CD4-positive, CD25-positive, alpha-beta regulatory T cell (primary cell): ENCODE measurements at regions not wholly inside any gene's neighbourhood (a gene's known extent, or its start where the extent isn't known, plus 50 kb on each side); places are given as distances from the start of the nearest gene placed in this dataset.
"Not testable (repeated sequence)": the region's sequence is repeated elsewhere in the genome, so short reads cannot be mapped to it uniquely, and the experiment has no call there.

Experiments
- ATAC-seq, 2 donors: fragments of 150-1000 bp; cut with Tn5 transposase; one replicate each; pipeline ENCODE4 v1.10.0; 2021; ENCODE audit warnings: low read depth in 2 of 2, moderate number of reproducible peaks in 2 of 2, moderate library complexity in 1 of 2
- DNase-seq, 3 donors: peaks; one replicate each; pipeline versions ENCODE4 v3.0.0 to v3.0.0-alpha.2; 2012 to 2022; ENCODE audit warnings: mixed read lengths in 1 of 3
- H3K27ac ChIP-seq: one replicate; pipeline ENCODE4 v1.7.0; 2013; ENCODE audit warnings: mild to moderate bottlenecking, low read length; ENCODE audit not compliant: insufficient read depth, poor library complexity, severe bottlenecking
- H3K27me3 ChIP-seq: one replicate; pipeline ENCODE4 v1.7.0; 2013; ENCODE audit warnings: low read length; ENCODE audit not compliant: control insufficient read depth, insufficient read depth
- H3K36me3 ChIP-seq: one replicate; pipeline ENCODE4 v1.7.0; 2013; ENCODE audit warnings: mild to moderate bottlenecking, low read length, moderate library complexity; ENCODE audit not compliant: control insufficient read depth, insufficient read depth
- H3K4me1 ChIP-seq: 2 replicates; pipeline ENCODE4 v1.7.0; 2013; ENCODE audit warnings: mild to moderate bottlenecking, low read length; ENCODE audit not compliant: insufficient read depth, control insufficient read depth, poor library complexity, severe bottlenecking
- H3K4me3 ChIP-seq: one replicate; pipeline ENCODE4 v1.7.0; 2013; ENCODE audit warnings: low read depth, mild to moderate bottlenecking, low read length, moderate library complexity
- H3K9me3 ChIP-seq, 2 experiments: 1 replicate in 1 of 2; 2 replicates in 1 of 2; pipeline ENCODE4 v1.7.0; 2013; ENCODE audit warnings: low read length in 2 of 2, mild to moderate bottlenecking in 1 of 2, moderate library complexity in 1 of 2; ENCODE audit not compliant: control insufficient read depth in 2 of 2
- H3K27ac Mint-ChIP-seq, 3 donors: one replicate each; pipeline ENCODE4 v1.8.0; 2020 to 2022; ENCODE audit warnings: mild to moderate bottlenecking in 3 of 3, mixed read lengths in 3 of 3, moderate library complexity in 2 of 3
- H3K27me3 Mint-ChIP-seq: one replicate; pipeline ENCODE4 v1.8.0; 2022; ENCODE audit warnings: mild to moderate bottlenecking, mixed read lengths
- H3K36me3 Mint-ChIP-seq: one replicate; pipeline ENCODE4 v1.8.0; 2020; ENCODE audit warnings: mixed read lengths
- H3K4me1 Mint-ChIP-seq, 4 donors: one replicate each; pipeline ENCODE4 v1.8.0; 2020 to 2022; ENCODE audit warnings: mixed read lengths in 4 of 4, mild to moderate bottlenecking in 1 of 4
- H3K4me3 Mint-ChIP-seq, 4 donors: one replicate each; pipeline ENCODE4 v1.8.0; 2020 to 2022; ENCODE audit warnings: mild to moderate bottlenecking in 4 of 4, mixed read lengths in 4 of 4, moderate library complexity in 3 of 4
- H3K9me3 Mint-ChIP-seq, 7 donors: one replicate each; pipeline ENCODE4 v1.8.0; 2020 to 2022; ENCODE audit warnings: mixed read lengths in 7 of 7, mild to moderate bottlenecking in 3 of 7, moderate library complexity in 2 of 7

DNA sequence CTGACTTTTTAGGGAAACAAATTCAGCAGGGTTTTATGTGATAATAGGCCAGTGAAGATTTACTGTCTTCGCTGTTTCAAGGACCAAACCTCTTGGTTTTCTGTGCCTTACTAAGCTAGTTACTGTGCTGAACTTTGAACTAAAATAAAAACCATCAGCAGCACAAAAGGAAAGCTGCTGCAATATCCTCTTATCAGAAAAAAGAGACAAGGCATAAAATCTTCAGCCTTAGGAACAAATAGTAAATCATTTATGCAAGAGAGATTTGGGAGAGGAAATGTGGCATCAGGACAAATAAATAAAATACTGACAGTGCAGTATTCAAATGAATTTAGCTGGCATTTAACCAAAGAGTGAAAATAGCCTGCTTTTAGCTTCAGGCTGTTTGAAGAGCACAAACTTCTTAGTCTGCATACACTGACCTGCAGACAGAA, 64.1 kb upstream of the EHBP1 start:
- H3K36me3 Mint-ChIP-seq = no peaks in the 10 kb centered on the region
- peaks cover 0 to 16% (median 6%) of the 10 kb centered on the region in 7 donors for H3K9me3 Mint-ChIP-seq
- H3K27ac ChIP-seq = no peak overlapping the region
- H3K4me3 ChIP-seq = no peak overlapping the region
- H3K9me3 ChIP-seq = no peaks in the 10 kb centered on the region
- no peak for ATAC-seq
- no peak overlapping the region for H3K4me3 Mint-ChIP-seq
- DNase-seq = no peak
- no peaks in the 10 kb centered on the region for H3K36me3 ChIP-seq
- no peaks in the 10 kb centered on the region for H3K4me1 Mint-ChIP-seq
- no peak overlapping the region for H3K27ac Mint-ChIP-seq
- no peaks in the 10 kb centered on the region for H3K27me3 Mint-ChIP-seq
- H3K27me3 ChIP-seq = peaks cover 3% of the 10 kb centered on the region
- no peaks in the 10 kb centered on the region for H3K4me1 ChIP-seq

DNA sequence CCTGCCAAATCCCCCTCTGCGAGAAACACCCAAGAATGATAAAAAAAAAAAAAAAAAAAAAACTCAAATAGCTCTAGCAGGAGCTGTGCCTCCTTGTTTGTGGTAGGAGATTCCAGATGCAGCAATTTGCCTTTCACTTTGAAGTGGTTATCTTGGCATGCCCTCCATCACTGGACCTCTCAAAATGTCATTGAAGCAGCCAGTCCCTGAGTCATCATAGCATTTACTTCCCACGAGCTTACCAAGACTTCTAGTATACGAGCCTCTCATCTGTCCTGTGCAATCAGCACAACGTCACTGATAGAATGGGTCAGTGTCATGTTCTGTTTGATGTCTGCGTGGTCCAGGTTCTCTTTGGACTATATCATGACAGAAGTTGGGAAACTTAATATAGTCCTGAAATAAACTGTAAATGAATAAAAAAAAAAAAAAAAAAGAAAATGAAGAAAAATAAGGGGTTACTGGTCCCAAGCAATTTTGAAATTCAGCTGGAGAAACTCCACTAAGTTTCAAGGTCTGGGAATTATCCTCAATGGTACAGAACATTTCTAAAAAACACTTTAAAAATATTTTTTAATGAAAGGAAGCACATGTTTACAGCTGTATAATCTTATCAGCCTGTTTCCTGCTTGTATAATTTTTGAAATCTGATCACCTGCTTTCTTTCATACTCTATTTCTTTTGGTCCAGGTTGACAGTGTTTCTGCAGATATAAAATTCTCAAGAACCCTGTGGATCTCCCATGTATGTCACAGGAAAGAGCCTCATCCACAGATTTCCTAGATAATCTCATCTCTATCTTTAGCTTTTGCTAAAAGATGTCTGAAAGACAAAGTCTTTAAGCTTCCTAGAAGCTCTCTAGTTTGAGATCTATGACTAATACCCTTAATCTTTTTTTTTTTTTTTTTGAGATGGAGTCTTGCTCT, 74.1 kb upstream of the EHBP1 start:
- H3K27ac ChIP-seq = no peak overlapping the region
- H3K27me3 ChIP-seq = no peaks in the 10 kb centered on the region
- H3K36me3 Mint-ChIP-seq = no peaks in the 10 kb centered on the region
- no peaks in the 10 kb centered on the region for H3K9me3 ChIP-seq
- H3K27me3 Mint-ChIP-seq = no peaks in the 10 kb centered on the region
- no peaks in the 10 kb centered on the region for H3K4me1 ChIP-seq
- H3K36me3 ChIP-seq = no peaks in the 10 kb centered on the region
- H3K4me3 Mint-ChIP-seq = no peak overlapping the region
- ATAC-seq (no peak), DNase-seq (no peak)
- no peak overlapping the region for H3K27ac Mint-ChIP-seq
- no peaks in the 10 kb centered on the region for H3K4me1 Mint-ChIP-seq
- peaks cover 0 to 7% (median 4%) of the 10 kb centered on the region in 7 donors for H3K9me3 Mint-ChIP-seq
- H3K4me3 ChIP-seq = no peak overlapping the region

DNA sequence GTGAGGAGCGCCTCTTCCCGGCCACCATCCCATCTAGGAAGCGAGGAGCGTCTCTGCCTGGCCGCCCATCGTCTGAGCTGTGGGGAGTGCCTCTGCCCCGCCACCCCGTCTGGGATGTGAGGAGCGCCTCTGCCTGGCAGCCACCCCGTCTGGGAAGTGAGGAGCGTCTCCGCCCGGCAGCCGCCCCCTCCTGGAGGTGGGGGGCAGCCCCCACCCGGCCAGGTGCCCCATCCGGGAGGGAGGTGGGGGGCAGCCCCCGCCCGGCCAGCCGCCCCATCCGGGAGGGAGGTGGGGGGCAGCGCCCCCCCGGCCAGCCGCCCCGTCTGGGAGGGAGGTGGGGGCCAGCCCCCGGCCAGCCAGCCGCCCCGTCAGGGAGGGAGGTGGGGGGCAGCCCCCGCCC, 75.3 kb upstream of the EHBP1 start:
- not testable (repeated sequence) for H3K9me3 Mint-ChIP-seq, H3K4me3 ChIP-seq, H3K27ac ChIP-seq, H3K4me1 Mint-ChIP-seq, H3K4me3 Mint-ChIP-seq, H3K36me3 ChIP-seq, H3K27me3 ChIP-seq, DNase-seq, H3K27ac Mint-ChIP-seq, ATAC-seq, H3K27me3 Mint-ChIP-seq, H3K4me1 ChIP-seq, H3K9me3 ChIP-seq, H3K36me3 Mint-ChIP-seq

GRCh38 chr2:62629310-62629709, 76.2 kb upstream of the EHBP1 start:
- H3K4me3 Mint-ChIP-seq, H3K4me3 ChIP-seq, H3K27me3 ChIP-seq, DNase-seq, H3K36me3 ChIP-seq, H3K27me3 Mint-ChIP-seq, H3K27ac Mint-ChIP-seq, H3K27ac ChIP-seq, H3K36me3 Mint-ChIP-seq, H3K9me3 Mint-ChIP-seq, H3K4me1 ChIP-seq, ATAC-seq, H3K9me3 ChIP-seq, H3K4me1 Mint-ChIP-seq: not testable (repeated sequence)

DNA sequence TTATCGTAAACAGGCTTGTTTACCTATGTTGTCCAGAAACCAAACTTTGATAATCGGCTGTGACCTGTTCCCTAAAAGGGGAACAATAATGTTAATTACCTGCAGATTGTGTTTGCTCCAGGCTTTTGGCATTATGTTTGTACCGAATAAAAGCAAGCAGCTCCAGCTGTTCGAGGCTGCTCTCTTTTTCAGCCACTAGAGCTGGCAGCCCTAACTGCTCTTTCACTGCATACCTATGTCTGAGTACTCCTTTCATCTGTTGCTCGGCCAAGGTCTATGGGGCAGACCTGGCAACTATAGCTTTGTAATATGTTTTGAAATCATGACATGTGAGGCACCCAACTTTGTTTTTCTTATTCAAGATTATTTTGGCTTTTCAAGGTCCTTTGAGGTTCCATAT, 77.8 kb upstream of the EHBP1 start:
- Mint-ChIP-seq H3K27ac (no peak overlapping the region), H3K27me3 (peaks cover 12% of the 10 kb centered on the region), H3K4me1 (no peaks in the 10 kb centered on the region), H3K4me3 (no peak overlapping the region), H3K36me3 (no peaks in the 10 kb centered on the region), H3K9me3 (peaks cover 0 to 5% (median 0%) of the 10 kb centered on the region in 7 donors)
- Histone ChIP-seq H3K27ac (no peak overlapping the region), H3K9me3 (no peaks in the 10 kb centered on the region), H3K27me3 (no peaks in the 10 kb centered on the region), H3K36me3 (no peaks in the 10 kb centered on the region), H3K4me3 (no peak overlapping the region), H3K4me1 (no peaks in the 10 kb centered on the region)
- DNase-seq (no peak), ATAC-seq (no peak)

- no peak overlapping the region for H3K27ac ChIP-seq
- H3K27me3 ChIP-seq = no peaks in the 10 kb centered on the region
- Mint-ChIP-seq H3K27me3 (peaks cover 17% of the 10 kb centered on the region), H3K27ac (no peak overlapping the region), H3K4me1 (no peaks in the 10 kb centered on the region), H3K4me3 (no peak overlapping the region), H3K9me3 (peaks cover 0 to 8% (median 1%) of the 10 kb centered on the region in 7 donors), H3K36me3 (no peaks in the 10 kb centered on the region)
- ATAC-seq = no peak
- no peaks in the 10 kb centered on the region for H3K4me1 ChIP-seq
- no peak for DNase-seq
- H3K36me3 ChIP-seq = no peaks in the 10 kb centered on the region
- no peaks in the 10 kb centered on the region for H3K9me3 ChIP-seq
- H3K4me3 ChIP-seq = no peak overlapping the region
These were observed 80.7 kb upstream of the EHBP1 start for GRCh38 chr2:62624855-62625254.

- peaks cover 3 to 19% (median 7%) of the 10 kb centered on the region in 7 donors for H3K9me3 Mint-ChIP-seq
- H3K27ac ChIP-seq, H3K4me3 Mint-ChIP-seq, H3K4me1 Mint-ChIP-seq, H3K9me3 ChIP-seq, H3K36me3 Mint-ChIP-seq, H3K36me3 ChIP-seq, H3K27me3 Mint-ChIP-seq, H3K27me3 ChIP-seq, H3K4me3 ChIP-seq, H3K27ac Mint-ChIP-seq, H3K4me1 ChIP-seq, DNase-seq, ATAC-seq: not testable (repeated sequence)
These were observed 89.0 kb upstream of the EHBP1 start for GRCh38 chr2:62616486-62616885.

DNA sequence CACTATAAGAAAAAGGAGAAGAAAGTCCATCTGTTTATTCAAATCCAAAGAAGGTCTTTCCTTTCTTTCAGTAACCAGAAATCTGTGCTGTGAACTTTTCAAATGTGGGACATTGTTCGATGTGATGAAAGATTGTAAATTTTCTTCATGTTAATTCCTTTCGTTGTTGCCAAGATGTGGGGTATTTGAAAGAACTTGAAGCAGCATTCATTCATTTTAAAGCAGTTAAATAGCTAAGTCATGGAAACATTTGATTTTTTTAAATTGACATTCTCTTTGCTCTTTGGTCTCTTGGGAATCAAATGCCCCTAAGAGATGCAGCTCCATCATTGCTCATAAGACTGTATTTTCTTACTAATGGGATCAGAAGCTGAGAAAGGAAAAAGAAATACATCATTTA, 93.7 kb upstream of the EHBP1 start:
- H3K27me3 Mint-ChIP-seq = no peaks in the 10 kb centered on the region
- ATAC-seq (no peak), DNase-seq (no peak)
- no peaks in the 10 kb centered on the region for H3K4me1 ChIP-seq
- H3K9me3 Mint-ChIP-seq = peaks cover 0 to 3% (median 3%) of the 10 kb centered on the region in 7 donors
- H3K27ac ChIP-seq = no peak overlapping the region
- H3K9me3 ChIP-seq = no peaks in the 10 kb centered on the region
- no peak overlapping the region for H3K4me3 Mint-ChIP-seq
- no peak overlapping the region for H3K4me3 ChIP-seq
- H3K4me1 Mint-ChIP-seq = no peaks in the 10 kb centered on the region
- no peaks in the 10 kb centered on the region for H3K27me3 ChIP-seq
- H3K36me3 Mint-ChIP-seq = no peaks in the 10 kb centered on the region
- no peaks in the 10 kb centered on the region for H3K36me3 ChIP-seq
- no peak overlapping the region for H3K27ac Mint-ChIP-seq
